Activated B cell treated with CpG ODN at 0.5 μM for 24 hours (primary cell): ENCODE measurements at regions not wholly inside any gene's neighbourhood (a gene's known extent, or its start where the extent isn't known, plus 50 kb on each side); places are given as distances from the start of the nearest gene placed in this dataset.

Source experiments
- ATAC-seq: fragments of 200-7000 bp; cut with Tn5 transposase; one replicate; pipeline ENCODE4 v1.10.0; 2021; ENCODE audit warnings: low read depth, mild to moderate bottlenecking, moderate library complexity
- CTCF ChIA-PET: fragments of 350-600 bp; sonication (Branson Sonifier 250); formaldehyde crosslinking; loops from one replicate; lab custom pipeline; 2021; ENCODE audit warnings: antibody characterized with exemption; lab: Charles Lee
- POLR2A ChIA-PET: fragments of 350-600 bp; sonication (Branson Sonifier 250); formaldehyde crosslinking; loops from one replicate; lab custom pipeline; 2021; ENCODE audit warnings: antibody characterized with exemption; lab: Charles Lee
- DNase-seq: peaks from one replicate; pipeline ENCODE4 v3.0.0; 2022
- H3K27ac Mint-ChIP-seq: one replicate; pipeline ENCODE4 v1.8.0; 2020; ENCODE audit warnings: mixed read lengths
- H3K27me3 Mint-ChIP-seq: one replicate; pipeline ENCODE4 v1.8.0; 2021; ENCODE audit warnings: mixed read lengths
- H3K36me3 Mint-ChIP-seq: one replicate; pipeline ENCODE4 v1.8.0; 2021; ENCODE audit warnings: low read depth, mixed read lengths
- H3K4me1 Mint-ChIP-seq: one replicate; pipeline ENCODE4 v1.8.0; 2021; ENCODE audit warnings: mixed read lengths
- H3K4me3 Mint-ChIP-seq: one replicate; pipeline ENCODE4 v1.8.0; 2020; ENCODE audit warnings: mild to moderate bottlenecking, mixed read lengths
- H3K9me3 Mint-ChIP-seq: one replicate; pipeline ENCODE4 v1.8.0; 2020; ENCODE audit warnings: mixed read lengths
- intact Hi-C: fragments of 100-400 bp; cut with micrococcal nuclease; formaldehyde crosslinking; loops from one replicate; pipeline ENCODE4 v1.15.1; 2024
- TF ChIP-seq, protein P1 (sequence below): fragments of 200-600 bp; IDR thresholded peaks from one replicate; pipeline ENCODE4 v1.8.0; 2022; ENCODE audit warnings: antibody characterized with exemption, mild to moderate bottlenecking

DNA sequence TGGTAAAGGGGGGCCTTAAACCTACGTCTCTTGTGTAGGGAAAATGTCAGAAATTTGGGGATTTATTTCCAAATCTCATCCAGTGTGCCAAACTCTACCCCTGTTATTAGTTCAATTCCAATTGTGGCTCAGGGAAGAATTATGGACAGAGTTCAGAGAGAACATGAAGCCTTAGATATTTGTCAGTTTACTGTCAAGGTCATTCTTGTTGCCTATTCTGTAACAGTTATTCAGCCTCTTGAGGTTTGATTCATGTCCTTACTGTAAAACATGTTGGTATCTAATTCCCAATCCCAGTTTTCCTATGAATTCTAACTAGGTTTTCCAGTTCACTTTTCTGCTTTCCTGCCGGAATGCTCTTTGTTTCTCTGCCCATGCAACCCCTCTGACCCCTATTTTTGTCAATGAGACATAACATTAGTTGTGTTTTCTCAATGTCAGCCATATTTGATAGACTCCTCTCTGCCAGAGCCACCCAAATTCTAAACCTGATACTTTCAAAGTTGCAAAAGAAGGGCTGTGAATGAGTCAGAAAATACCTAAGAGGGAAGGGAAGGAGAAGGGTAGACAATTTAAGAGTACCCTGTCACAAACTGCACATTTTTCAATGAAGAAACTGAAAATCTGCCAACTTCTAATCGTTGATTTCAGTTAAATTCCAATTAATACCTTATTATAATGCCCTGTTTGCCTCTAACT is 52.4 kb downstream of the ATOSA start:
- TF ChIP-seq, protein P1, sequence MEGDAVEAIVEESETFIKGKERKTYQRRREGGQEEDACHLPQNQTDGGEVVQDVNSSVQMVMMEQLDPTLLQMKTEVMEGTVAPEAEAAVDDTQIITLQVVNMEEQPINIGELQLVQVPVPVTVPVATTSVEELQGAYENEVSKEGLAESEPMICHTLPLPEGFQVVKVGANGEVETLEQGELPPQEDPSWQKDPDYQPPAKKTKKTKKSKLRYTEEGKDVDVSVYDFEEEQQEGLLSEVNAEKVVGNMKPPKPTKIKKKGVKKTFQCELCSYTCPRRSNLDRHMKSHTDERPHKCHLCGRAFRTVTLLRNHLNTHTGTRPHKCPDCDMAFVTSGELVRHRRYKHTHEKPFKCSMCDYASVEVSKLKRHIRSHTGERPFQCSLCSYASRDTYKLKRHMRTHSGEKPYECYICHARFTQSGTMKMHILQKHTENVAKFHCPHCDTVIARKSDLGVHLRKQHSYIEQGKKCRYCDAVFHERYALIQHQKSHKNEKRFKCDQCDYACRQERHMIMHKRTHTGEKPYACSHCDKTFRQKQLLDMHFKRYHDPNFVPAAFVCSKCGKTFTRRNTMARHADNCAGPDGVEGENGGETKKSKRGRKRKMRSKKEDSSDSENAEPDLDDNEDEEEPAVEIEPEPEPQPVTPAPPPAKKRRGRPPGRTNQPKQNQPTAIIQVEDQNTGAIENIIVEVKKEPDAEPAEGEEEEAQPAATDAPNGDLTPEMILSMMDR: no peak
- H3K4me1 Mint-ChIP-seq: peaks cover 12% of the 10 kb centered on the region
- CTCF ChIA-PET: no interaction called here
- POLR2A ChIA-PET: no interaction called here
- intact Hi-C loops: no loop called here
- no peaks in the 10 kb centered on the region for H3K9me3 Mint-ChIP-seq
- DNase-seq (no peak), ATAC-seq (no peak)
- H3K36me3 Mint-ChIP-seq: peaks cover 74% of the 10 kb centered on the region
- H3K4me3 Mint-ChIP-seq: no peak overlapping the region
- no peak overlapping the region for H3K27ac Mint-ChIP-seq
- no peaks in the 10 kb centered on the region for H3K27me3 Mint-ChIP-seq

- Mint-ChIP-seq H3K27me3 (no peaks in the 10 kb centered on the region), H3K36me3 (peaks cover 77% of the 10 kb centered on the region), H3K27ac (no peak overlapping the region), H3K4me1 (peaks cover 8% of the 10 kb centered on the region), H3K4me3 (no peak overlapping the region), H3K9me3 (no peaks in the 10 kb centered on the region)
- CTCF ChIA-PET: interaction anchor here (1.4 kb wide), 1 partner anchor 111 kb away, joined by 3 read pairs; no protein-coding TSS in a partner anchor
- TF ChIP-seq, protein P1: no peak
- ATAC-seq (no peak), DNase-seq (no peak)
- POLR2A ChIA-PET: no interaction called here
- intact Hi-C loops: no loop called here
Measured at GRCh38 chr15:52624262-52624661, 54.9 kb downstream of the ATOSA start.

GRCh38 chr15:52622791-52623190 is 54.0 kb upstream of the ARPP19 start:
- no peaks in the 10 kb centered on the region for H3K27me3 Mint-ChIP-seq
- H3K4me3 Mint-ChIP-seq: no peak overlapping the region
- DNase-seq: no peak
- peaks cover 78% of the 10 kb centered on the region for H3K36me3 Mint-ChIP-seq
- intact Hi-C loops: no loop called here
- peaks cover 8% of the 10 kb centered on the region for H3K4me1 Mint-ChIP-seq
- ATAC-seq: no peak
- no peaks in the 10 kb centered on the region for H3K9me3 Mint-ChIP-seq
- TF ChIP-seq, protein P1: no peak
- ChIA-PET CTCF (no interaction called here), POLR2A (interaction anchor here (0.6 kb wide), 1 partner anchor 44 kb away, joined by 4 read pairs; no protein-coding TSS in a partner anchor)
- peak overlapping the region; percentile 9 for H3K27ac Mint-ChIP-seq

- intact Hi-C loops: no loop called here
- POLR2A ChIA-PET: interaction anchor here (1.2 kb wide), 1 partner anchor 31 kb away, joined by 3 read pairs; no protein-coding TSS in a partner anchor
- DNase-seq: no peak
- no peak overlapping the region for H3K27ac Mint-ChIP-seq
- no peak overlapping the region for H3K4me3 Mint-ChIP-seq
- H3K36me3 Mint-ChIP-seq: peaks cover 78% of the 10 kb centered on the region
- TF ChIP-seq, protein P1: no peak
- no peak for ATAC-seq
- peaks cover 8% of the 10 kb centered on the region for H3K4me1 Mint-ChIP-seq
- CTCF ChIA-PET: no interaction called here
- no peaks in the 10 kb centered on the region for H3K9me3 Mint-ChIP-seq
- H3K27me3 Mint-ChIP-seq: no peaks in the 10 kb centered on the region
Measured at GRCh38 chr15:52620496-52620895, 51.7 kb upstream of the ARPP19 start.
